OCI-LY1 (cell line): ENCODE measurements at regions not wholly inside any gene's neighbourhood (a gene's known extent, or its start where the extent isn't known, plus 50 kb on each side); places are given as distances from the start of the nearest gene placed in this dataset.

Source experiments
- H2AFZ ChIP-seq: fragments of 200-600 bp; sonication (generic), shearing (Covaris generic); 2 replicates; pipeline ENCODE4 v1.6.0; 2014; ENCODE audit warnings: antibody characterized with exemption, mild to moderate bottlenecking, low read length
- H3F3A ChIP-seq: fragments of 200-600 bp; sonication (generic), shearing (Covaris generic); 2 replicates; pipeline ENCODE4 v1.6.0; 2014; ENCODE audit warnings: mild to moderate bottlenecking, antibody characterized with exemption, low read length, moderate library complexity; ENCODE audit not compliant: insufficient read depth
- H3K27ac ChIP-seq: fragments of 200-600 bp; sonication (generic); 2 replicates; pipeline ENCODE4 v1.5.1; 2014; ENCODE audit warnings: low read length, mixed run types, mild to moderate bottlenecking, low read depth; ENCODE audit not compliant: poor library complexity, severe bottlenecking
- H3K27me3 ChIP-seq: fragments of 200-600 bp; sonication (generic); 2 replicates; pipeline ENCODE4 v1.6.0; 2014; ENCODE audit warnings: antibody characterized with exemption, mild to moderate bottlenecking, low read length, moderate library complexity; ENCODE audit not compliant: insufficient read depth
- H3K36me3 ChIP-seq: fragments of 200-600 bp; sonication (generic); 2 replicates; pipeline ENCODE4 v1.6.1; 2014; ENCODE audit warnings: mild to moderate bottlenecking, antibody characterized with exemption, low read length, moderate library complexity, mixed read lengths; ENCODE audit not compliant: insufficient read depth
- H3K4me1 ChIP-seq: fragments of 200-600 bp; sonication (generic); 2 replicates; pipeline ENCODE4 v1.5.1; 2014; ENCODE audit warnings: mild to moderate bottlenecking, low read length, moderate library complexity; ENCODE audit not compliant: insufficient read depth, severe bottlenecking
- H3K4me2 ChIP-seq: fragments of 200-600 bp; sonication (generic), shearing (Covaris generic); 2 replicates; pipeline ENCODE4 v1.6.1; 2014; ENCODE audit warnings: low read length
- H3K4me3 ChIP-seq: fragments of 200-600 bp; sonication (generic); 2 replicates; pipeline ENCODE4 v1.5.1; 2014; ENCODE audit warnings: low read length, low read depth, mild to moderate bottlenecking, mixed read lengths; ENCODE audit not compliant: poor library complexity, severe bottlenecking
- H3K79me2 ChIP-seq: fragments of 200-600 bp; shearing (Covaris generic); 2 replicates; pipeline ENCODE4 v1.6.1; 2016; ENCODE audit warnings: mixed run types, low read length, mixed read lengths; ENCODE audit not compliant: insufficient read depth
- H3K9ac ChIP-seq: fragments of 200-600 bp; sonication (generic), shearing (Covaris generic); 2 replicates; pipeline ENCODE4 v1.6.1; 2014; ENCODE audit warnings: mild to moderate bottlenecking, low read length, mixed read lengths
- H3K9me2 ChIP-seq: fragments of 200-600 bp; sonication (generic), shearing (Covaris generic); 2 replicates; pipeline ENCODE4 v1.6.1; 2014; ENCODE audit warnings: low read depth, mild to moderate bottlenecking, low read length, mixed read lengths
- H3K9me3 ChIP-seq: fragments of 200-600 bp; shearing (Covaris generic); 2 replicates; pipeline ENCODE4 v1.6.1; 2014; ENCODE audit warnings: low read length, mixed read lengths
- H4K20me1 ChIP-seq: fragments of 200-600 bp; sonication (generic), shearing (Covaris generic); 2 replicates; pipeline ENCODE4 v1.6.0; 2016; ENCODE audit warnings: mild to moderate bottlenecking, low read length; ENCODE audit not compliant: insufficient read depth
- CTCF ChIP-seq: fragments of 200-600 bp; sonication (generic), shearing (Covaris generic); IDR thresholded peaks from 2 replicates; pipeline ENCODE4 v1.5.1; 2017; ENCODE audit warnings: mild to moderate bottlenecking, antibody characterized with exemption, low read length, moderate library complexity, mixed read lengths
- EZH2 ChIP-seq: fragments of 200-600 bp; sonication (generic), shearing (Covaris generic); IDR thresholded peaks from 2 replicates; pipeline ENCODE4 v1.8.0; 2017; ENCODE audit warnings: borderline replicate concordance, mixed run types, mild to moderate bottlenecking, antibody characterized with exemption, low read length, moderate library complexity, mixed read lengths

DNA sequence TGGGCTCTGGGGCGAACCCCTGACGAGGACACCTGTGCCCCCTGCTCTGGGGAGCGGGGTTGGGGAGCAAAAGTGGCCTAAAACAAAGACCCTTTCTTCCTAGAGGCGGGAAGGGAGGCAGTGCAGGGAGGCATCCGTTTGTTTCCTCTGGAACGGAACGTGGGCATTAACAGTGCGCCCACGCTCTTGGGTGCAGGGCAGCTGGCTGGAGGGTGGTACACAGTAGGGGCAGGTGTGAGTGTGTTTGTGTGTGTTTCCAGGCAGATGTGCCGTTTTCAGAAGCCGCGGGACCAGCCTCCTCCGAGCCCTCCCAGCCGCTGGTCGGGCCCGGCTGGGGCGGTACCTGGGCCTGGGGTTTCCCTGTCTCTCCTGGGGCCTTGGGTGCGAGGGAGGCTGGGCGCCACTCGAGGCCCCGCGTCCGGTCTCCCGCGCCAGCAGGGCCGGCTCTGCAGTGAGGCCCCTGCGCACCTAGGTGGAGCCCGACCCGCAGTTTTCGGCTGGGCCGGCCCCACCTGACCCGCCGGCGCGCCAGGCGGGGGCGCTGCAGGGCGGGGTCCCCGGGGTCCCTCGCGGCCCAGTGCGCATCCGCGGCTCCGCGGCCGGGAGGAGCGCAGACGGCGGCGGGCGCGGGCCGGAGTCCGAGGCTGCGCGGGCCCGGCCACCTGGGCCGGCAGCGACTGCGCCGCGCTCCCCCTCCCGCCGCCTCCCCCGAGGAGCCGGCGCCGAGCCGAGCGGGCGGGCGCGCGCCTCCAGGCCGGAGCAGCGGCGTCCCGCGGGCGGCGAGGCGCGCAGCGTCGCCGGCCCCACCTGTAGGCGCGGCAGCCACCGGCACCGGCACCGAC, 1252.7 kb downstream of the BRD1 start:
- TF ChIP-seq CTCF (no peak), EZH2 (no peak)
- no peak overlapping the region for H3K4me3 ChIP-seq
- H3K9ac ChIP-seq, result no peak overlapping the region
- H3K79me2 ChIP-seq, result no peaks in the 10 kb centered on the region
- no peaks in the 10 kb centered on the region for H3K4me1 ChIP-seq
- H3F3A ChIP-seq, result no peaks in the 10 kb centered on the region
- H4K20me1 ChIP-seq, result no peaks in the 10 kb centered on the region
- H3K27ac ChIP-seq, result no peak overlapping the region
- H3K27me3 ChIP-seq, result no peaks in the 10 kb centered on the region; the same call in 1 of the 2 replicates
- H3K4me2 ChIP-seq, result no peak overlapping the region
- no peaks in the 10 kb centered on the region for H3K9me2 ChIP-seq
- no peak overlapping the region for H2AFZ ChIP-seq
- peaks cover 9% of the 10 kb centered on the region for H3K9me3 ChIP-seq
- no peaks in the 10 kb centered on the region; the same call in 1 of the 2 replicates for H3K36me3 ChIP-seq

GRCh38 chr22:48573766-48574165, 1253.9 kb downstream of the BRD1 start:
- H2AFZ ChIP-seq, result no peak overlapping the region
- no peak overlapping the region for H3K4me3 ChIP-seq
- no peaks in the 10 kb centered on the region; the same call in 1 of the 2 replicates for H3K27me3 ChIP-seq
- H3K79me2 ChIP-seq, result no peaks in the 10 kb centered on the region
- H3K4me2 ChIP-seq, result no peak overlapping the region
- H3K4me1 ChIP-seq, result no peaks in the 10 kb centered on the region
- no peaks in the 10 kb centered on the region for H3K9me2 ChIP-seq
- no peak overlapping the region for H3K9ac ChIP-seq
- H3K36me3 ChIP-seq, result no peaks in the 10 kb centered on the region; the same call in 1 of the 2 replicates
- TF ChIP-seq EZH2 (no peak), CTCF (no peak)
- H3K9me3 ChIP-seq, result peaks cover 9% of the 10 kb centered on the region
- H3F3A ChIP-seq, result no peaks in the 10 kb centered on the region
- H4K20me1 ChIP-seq, result no peaks in the 10 kb centered on the region
- no peak overlapping the region for H3K27ac ChIP-seq

GRCh38 chr22:48572951-48573350, 1254.7 kb downstream of the BRD1 start:
- Histone ChIP-seq H3K9me3 (peaks cover 9% of the 10 kb centered on the region), H3K9ac (no peak overlapping the region), H3K4me1 (no peaks in the 10 kb centered on the region), H3F3A (no peaks in the 10 kb centered on the region), H3K9me2 (no peaks in the 10 kb centered on the region), H3K4me2 (no peak overlapping the region), H3K36me3 (no peaks in the 10 kb centered on the region; the same call in 1 of the 2 replicates), H4K20me1 (no peaks in the 10 kb centered on the region), H2AFZ (no peak overlapping the region), H3K4me3 (no peak overlapping the region), H3K79me2 (no peaks in the 10 kb centered on the region), H3K27ac (no peak overlapping the region), H3K27me3 (no peaks in the 10 kb centered on the region; the same call in 1 of the 2 replicates)
- no peak for TF ChIP-seq CTCF
- TF ChIP-seq EZH2, result no peak
